GM23338 (cell line): ENCODE measurements at regions not wholly inside any gene's neighbourhood (a gene's known extent, or its start where the extent isn't known, plus 50 kb on each side); places are given as distances from the start of the nearest gene placed in this dataset.

ENCODE experiments used
- ATAC-seq: fragments of 200-7000 bp; cut with Tn5 transposase; 3 replicates; pipeline ENCODE4 v1.9.1; 2020
- DNase-seq: peaks from one replicate; pipeline ENCODE4 v3.0.0-alpha.2; 2015; ENCODE audit warnings: low spot score
- H2AFZ ChIP-seq: fragments of 200-600 bp; sonication (generic); 2 replicates; pipeline ENCODE4 v1.8.0; 2016; ENCODE audit warnings: antibody characterized with exemption, mild to moderate bottlenecking, moderate library complexity
- H3F3A ChIP-seq: fragments of 200-600 bp; sonication (generic); replicated peaks from 2 replicates; pipeline ENCODE4 v1.8.0; 2017; ENCODE audit warnings: antibody characterized with exemption, mixed run types, low read depth
- H3K27ac ChIP-seq: fragments of 200-600 bp; sonication (generic); 2 replicates; pipeline ENCODE4 v1.6.1; 2016; ENCODE audit warnings: low read depth
- H3K27me3 ChIP-seq: fragments of 200-600 bp; sonication (generic); 2 replicates; pipeline ENCODE4 v1.8.0; 2016; ENCODE audit warnings: mild to moderate bottlenecking, mixed run types, moderate library complexity; ENCODE audit not compliant: insufficient read depth
- H3K36me3 ChIP-seq: fragments of 200-600 bp; sonication (generic); 2 replicates; pipeline ENCODE4 v1.8.0; 2016; ENCODE audit warnings: mild to moderate bottlenecking; ENCODE audit not compliant: insufficient read depth
- H3K4me1 ChIP-seq: fragments of 200-600 bp; sonication (generic); 2 replicates; pipeline ENCODE4 v1.8.0; 2016; ENCODE audit warnings: mild to moderate bottlenecking, moderate library complexity; ENCODE audit not compliant: insufficient read depth
- H3K4me2 ChIP-seq: fragments of 200-600 bp; sonication (generic); 2 replicates; pipeline ENCODE4 v1.7.1; 2017; ENCODE audit warnings: mixed run types
- H3K4me3 ChIP-seq: fragments of 200-600 bp; sonication (generic); 2 replicates; pipeline ENCODE4 v1.6.1; 2016; ENCODE audit warnings: mixed run types
- H3K79me2 ChIP-seq: fragments of 200-600 bp; sonication (generic); replicated peaks from 2 replicates; pipeline ENCODE4 v1.8.0; 2017; ENCODE audit warnings: mild to moderate bottlenecking; ENCODE audit not compliant: insufficient read depth
- H3K9me2 ChIP-seq: fragments of 200-600 bp; sonication (generic); 2 replicates; pipeline ENCODE4 v1.8.0; 2017; ENCODE audit not compliant: insufficient read depth
- H4K20me1 ChIP-seq: fragments of 200-600 bp; sonication (generic); replicated peaks from 2 replicates; pipeline ENCODE4 v1.8.0; 2017; ENCODE audit warnings: mild to moderate bottlenecking; ENCODE audit not compliant: insufficient read depth
- H3K27ac Mint-ChIP-seq: 2 replicates; pipeline ENCODE4 v1.8.0; 2020; ENCODE audit warnings: inconsistent platforms, mild to moderate bottlenecking, moderate library complexity, mixed read lengths
- H3K27me3 Mint-ChIP-seq: 3 replicates; pipeline ENCODE4 v1.8.0; 2022; ENCODE audit warnings: low read depth, mild to moderate bottlenecking, moderate library complexity, mixed read lengths, inconsistent platforms; ENCODE audit not compliant: insufficient read depth, poor library complexity
- H3K36me3 Mint-ChIP-seq: 3 replicates; pipeline ENCODE4 v1.8.0; 2021; ENCODE audit warnings: low read depth, mild to moderate bottlenecking, inconsistent platforms, moderate library complexity, mixed read lengths
- H3K4me1 Mint-ChIP-seq: 3 replicates; pipeline ENCODE4 v1.8.0; 2020; ENCODE audit warnings: mild to moderate bottlenecking, inconsistent platforms, mixed read lengths
- H3K4me3 Mint-ChIP-seq: 3 replicates; pipeline ENCODE4 v1.8.0; 2021; ENCODE audit warnings: moderate library complexity, mild to moderate bottlenecking, inconsistent platforms, mixed read lengths
- H3K9me3 Mint-ChIP-seq: 3 replicates; pipeline ENCODE4 v1.8.0; 2020; ENCODE audit warnings: moderate library complexity, mild to moderate bottlenecking, inconsistent platforms, mixed read lengths
- EZH2 ChIP-seq: fragments of 200-600 bp; sonication (generic); IDR thresholded peaks from one replicate; pipeline ENCODE4 v1.8.0; 2017; ENCODE audit warnings: antibody characterized with exemption, mild to moderate bottlenecking, low read depth; ENCODE audit not compliant: unreplicated experiment
- EZH2phosphoT487 ChIP-seq: fragments of 200-600 bp; sonication (generic); IDR thresholded peaks from one replicate; pipeline ENCODE4 v1.8.1; 2018; ENCODE audit warnings: antibody characterized with exemption; ENCODE audit not compliant: unreplicated experiment
- JUNB ChIP-seq: IDR thresholded peaks from one replicate; pipeline ENCODE4 v1.6.1; 2016; ENCODE audit warnings: antibody characterized with exemption; ENCODE audit not compliant: unreplicated experiment
- NANOG ChIP-seq: IDR thresholded peaks from 2 replicates; pipeline ENCODE4 v1.6.1; 2016; ENCODE audit warnings: antibody characterized with exemption, borderline replicate concordance
- POLR2AphosphoS5 ChIP-seq: IDR thresholded peaks from 2 replicates; pipeline ENCODE4 v1.6.1; 2016; ENCODE audit warnings: antibody characterized with exemption, low read depth
- REST ChIP-seq: IDR thresholded peaks from one replicate; pipeline ENCODE4 v1.6.1; 2018; ENCODE audit warnings: antibody characterized with exemption; ENCODE audit not compliant: unreplicated experiment
- ZNF114 ChIP-seq: fragments of 250-450 bp; sonication (Bioruptor Pico); IDR thresholded peaks from 2 replicates; pipeline ENCODE4 v1.5.0; 2020; ENCODE audit warnings: mild to moderate bottlenecking, moderate library complexity
- ZNF331 ChIP-seq: fragments of 250-450 bp; sonication (Bioruptor Pico); IDR thresholded peaks from 2 replicates; pipeline ENCODE4 v1.5.0; 2020; ENCODE audit warnings: low read depth, mild to moderate bottlenecking, moderate library complexity
- TF ChIP-seq, protein P1 (sequence below), 2 experiments: fragments of 200-600 bp in 1 of 2; sonication (generic) in 1 of 2; conservative IDR thresholded peaks; 2 replicates each; pipeline versions ENCODE4 v1.5.1 to v1.6.1; 2016 to 2017; ENCODE audit warnings: antibody characterized with exemption in 2 of 2, low read depth in 2 of 2, mild to moderate bottlenecking in 2 of 2, moderate library complexity in 1 of 2
- TF ChIP-seq, protein P2 (sequence below): IDR thresholded peaks from 2 replicates; pipeline ENCODE4 v1.6.1; 2016; ENCODE audit warnings: antibody characterized with exemption
- TF ChIP-seq, protein P3 (sequence below): fragments of 250-450 bp; sonication (Bioruptor Pico); IDR thresholded peaks from 2 replicates; pipeline ENCODE4 v1.5.0; 2020; ENCODE audit warnings: mild to moderate bottlenecking, moderate library complexity

- Mint-ChIP-seq H3K36me3 (no peaks in the 10 kb centered on the region), H3K4me1 (no peaks in the 10 kb centered on the region), H3K27me3 (peaks cover 2% of the 10 kb centered on the region), H3K9me3 (no peaks in the 10 kb centered on the region; the same call in 2 of the 3 replicates), H3K27ac (no peak overlapping the region), H3K4me3 (no peak overlapping the region)
- Histone ChIP-seq H3K4me2 (no peak overlapping the region), H3K4me1 (no peaks in the 10 kb centered on the region), H3K79me2 (no peaks in the 10 kb centered on the region), H2AFZ (no peak overlapping the region), H3K4me3 (no peak overlapping the region), H3K27ac (no peak overlapping the region), H3K36me3 (no peaks in the 10 kb centered on the region), H3F3A (no peaks in the 10 kb centered on the region), H4K20me1 (no peaks in the 10 kb centered on the region), H3K27me3 (no peaks in the 10 kb centered on the region), H3K9me2 (peaks cover 13% of the 10 kb centered on the region; the same call in 1 of the 2 replicates)
- TF ChIP-seq NANOG: no peak
- TF ChIP-seq, protein P1, sequence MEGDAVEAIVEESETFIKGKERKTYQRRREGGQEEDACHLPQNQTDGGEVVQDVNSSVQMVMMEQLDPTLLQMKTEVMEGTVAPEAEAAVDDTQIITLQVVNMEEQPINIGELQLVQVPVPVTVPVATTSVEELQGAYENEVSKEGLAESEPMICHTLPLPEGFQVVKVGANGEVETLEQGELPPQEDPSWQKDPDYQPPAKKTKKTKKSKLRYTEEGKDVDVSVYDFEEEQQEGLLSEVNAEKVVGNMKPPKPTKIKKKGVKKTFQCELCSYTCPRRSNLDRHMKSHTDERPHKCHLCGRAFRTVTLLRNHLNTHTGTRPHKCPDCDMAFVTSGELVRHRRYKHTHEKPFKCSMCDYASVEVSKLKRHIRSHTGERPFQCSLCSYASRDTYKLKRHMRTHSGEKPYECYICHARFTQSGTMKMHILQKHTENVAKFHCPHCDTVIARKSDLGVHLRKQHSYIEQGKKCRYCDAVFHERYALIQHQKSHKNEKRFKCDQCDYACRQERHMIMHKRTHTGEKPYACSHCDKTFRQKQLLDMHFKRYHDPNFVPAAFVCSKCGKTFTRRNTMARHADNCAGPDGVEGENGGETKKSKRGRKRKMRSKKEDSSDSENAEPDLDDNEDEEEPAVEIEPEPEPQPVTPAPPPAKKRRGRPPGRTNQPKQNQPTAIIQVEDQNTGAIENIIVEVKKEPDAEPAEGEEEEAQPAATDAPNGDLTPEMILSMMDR (conservative IDR thresholded peaks at IDR 0.05; ENCODE audit: low read depth in 2 of 2): no peak
- no peak for TF ChIP-seq EZH2phosphoT487
- TF ChIP-seq ZNF331 (CRISPR knock-in tag): no peak
- TF ChIP-seq ZNF114 (CRISPR knock-in tag): no peak
- TF ChIP-seq EZH2: no peak
- TF ChIP-seq, protein P2, sequence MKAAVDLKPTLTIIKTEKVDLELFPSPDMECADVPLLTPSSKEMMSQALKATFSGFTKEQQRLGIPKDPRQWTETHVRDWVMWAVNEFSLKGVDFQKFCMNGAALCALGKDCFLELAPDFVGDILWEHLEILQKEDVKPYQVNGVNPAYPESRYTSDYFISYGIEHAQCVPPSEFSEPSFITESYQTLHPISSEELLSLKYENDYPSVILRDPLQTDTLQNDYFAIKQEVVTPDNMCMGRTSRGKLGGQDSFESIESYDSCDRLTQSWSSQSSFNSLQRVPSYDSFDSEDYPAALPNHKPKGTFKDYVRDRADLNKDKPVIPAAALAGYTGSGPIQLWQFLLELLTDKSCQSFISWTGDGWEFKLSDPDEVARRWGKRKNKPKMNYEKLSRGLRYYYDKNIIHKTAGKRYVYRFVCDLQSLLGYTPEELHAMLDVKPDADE: no peak
- TF ChIP-seq, protein P3, sequence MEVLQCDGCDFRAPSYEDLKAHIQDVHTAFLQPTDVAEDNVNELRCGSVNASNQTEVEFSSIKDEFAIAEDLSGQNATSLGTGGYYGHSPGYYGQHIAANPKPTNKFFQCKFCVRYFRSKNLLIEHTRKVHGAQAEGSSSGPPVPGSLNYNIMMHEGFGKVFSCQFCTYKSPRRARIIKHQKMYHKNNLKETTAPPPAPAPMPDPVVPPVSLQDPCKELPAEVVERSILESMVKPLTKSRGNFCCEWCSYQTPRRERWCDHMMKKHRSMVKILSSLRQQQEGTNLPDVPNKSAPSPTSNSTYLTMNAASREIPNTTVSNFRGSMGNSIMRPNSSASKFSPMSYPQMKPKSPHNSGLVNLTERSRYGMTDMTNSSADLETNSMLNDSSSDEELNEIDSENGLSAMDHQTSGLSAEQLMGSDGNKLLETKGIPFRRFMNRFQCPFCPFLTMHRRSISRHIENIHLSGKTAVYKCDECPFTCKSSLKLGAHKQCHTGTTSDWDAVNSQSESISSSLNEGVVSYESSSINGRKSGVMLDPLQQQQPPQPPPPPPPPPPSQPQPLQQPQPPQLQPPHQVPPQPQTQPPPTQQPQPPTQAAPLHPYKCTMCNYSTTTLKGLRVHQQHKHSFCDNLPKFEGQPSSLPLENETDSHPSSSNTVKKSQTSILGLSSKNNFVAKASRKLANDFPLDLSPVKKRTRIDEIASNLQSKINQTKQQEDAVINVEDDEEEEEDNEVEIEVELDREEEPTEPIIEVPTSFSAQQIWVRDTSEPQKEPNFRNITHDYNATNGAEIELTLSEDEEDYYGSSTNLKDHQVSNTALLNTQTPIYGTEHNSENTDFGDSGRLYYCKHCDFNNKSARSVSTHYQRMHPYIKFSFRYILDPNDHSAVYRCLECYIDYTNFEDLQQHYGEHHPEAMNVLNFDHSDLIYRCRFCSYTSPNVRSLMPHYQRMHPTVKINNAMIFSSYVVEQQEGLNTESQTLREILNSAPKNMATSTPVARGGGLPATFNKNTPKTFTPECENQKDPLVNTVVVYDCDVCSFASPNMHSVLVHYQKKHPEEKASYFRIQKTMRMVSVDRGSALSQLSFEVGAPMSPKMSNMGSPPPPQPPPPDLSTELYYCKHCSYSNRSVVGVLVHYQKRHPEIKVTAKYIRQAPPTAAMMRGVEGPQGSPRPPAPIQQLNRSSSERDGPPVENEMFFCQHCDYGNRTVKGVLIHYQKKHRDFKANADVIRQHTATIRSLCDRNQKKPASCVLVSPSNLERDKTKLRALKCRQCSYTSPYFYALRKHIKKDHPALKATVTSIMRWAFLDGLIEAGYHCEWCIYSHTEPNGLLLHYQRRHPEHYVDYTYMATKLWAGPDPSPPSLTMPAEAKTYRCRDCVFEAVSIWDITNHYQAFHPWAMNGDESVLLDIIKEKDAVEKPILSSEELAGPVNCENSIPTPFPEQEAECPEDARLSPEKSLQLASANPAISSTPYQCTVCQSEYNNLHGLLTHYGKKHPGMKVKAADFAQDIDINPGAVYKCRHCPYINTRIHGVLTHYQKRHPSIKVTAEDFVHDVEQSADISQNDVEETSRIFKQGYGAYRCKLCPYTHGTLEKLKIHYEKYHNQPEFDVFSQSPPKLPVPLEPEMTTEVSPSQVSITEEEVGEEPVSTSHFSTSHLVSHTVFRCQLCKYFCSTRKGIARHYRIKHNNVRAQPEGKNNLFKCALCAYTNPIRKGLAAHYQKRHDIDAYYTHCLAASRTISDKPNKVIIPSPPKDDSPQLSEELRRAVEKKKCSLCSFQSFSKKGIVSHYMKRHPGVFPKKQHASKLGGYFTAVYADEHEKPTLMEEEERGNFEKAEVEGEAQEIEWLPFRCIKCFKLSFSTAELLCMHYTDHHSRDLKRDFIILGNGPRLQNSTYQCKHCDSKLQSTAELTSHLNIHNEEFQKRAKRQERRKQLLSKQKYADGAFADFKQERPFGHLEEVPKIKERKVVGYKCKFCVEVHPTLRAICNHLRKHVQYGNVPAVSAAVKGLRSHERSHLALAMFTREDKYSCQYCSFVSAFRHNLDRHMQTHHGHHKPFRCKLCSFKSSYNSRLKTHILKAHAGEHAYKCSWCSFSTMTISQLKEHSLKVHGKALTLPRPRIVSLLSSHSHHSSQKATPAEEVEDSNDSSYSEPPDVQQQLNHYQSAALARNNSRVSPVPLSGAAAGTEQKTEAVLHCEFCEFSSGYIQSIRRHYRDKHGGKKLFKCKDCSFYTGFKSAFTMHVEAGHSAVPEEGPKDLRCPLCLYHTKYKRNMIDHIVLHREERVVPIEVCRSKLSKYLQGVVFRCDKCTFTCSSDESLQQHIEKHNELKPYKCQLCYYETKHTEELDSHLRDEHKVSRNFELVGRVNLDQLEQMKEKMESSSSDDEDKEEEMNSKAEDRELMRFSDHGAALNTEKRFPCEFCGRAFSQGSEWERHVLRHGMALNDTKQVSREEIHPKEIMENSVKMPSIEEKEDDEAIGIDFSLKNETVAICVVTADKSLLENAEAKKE (CRISPR knock-in tag): no peak
- no peak for TF ChIP-seq POLR2AphosphoS5
- TF ChIP-seq REST: no peak
- no peak for TF ChIP-seq JUNB
- DNase-seq (no peak), ATAC-seq (no peak)
Measured at GRCh38 chr11:30800904-30801303, 214.8 kb upstream of the MPPED2 start.
